HepG2 (cell line): ENCODE measurements at regions not wholly inside any gene's neighbourhood (a gene's known extent, or its start where the extent isn't known, plus 50 kb on each side); places are given as distances from the start of the nearest gene placed in this dataset.

ENCODE experiments used
- ATF3 ChIP-seq: sonication (generic); formaldehyde crosslinking; IDR thresholded peaks from 2 replicates; pipeline ENCODE4 v1.4.0; 2020; ENCODE audit warnings: missing genetic modification reagents
- CHCHD3 ChIP-seq: sonication (generic); formaldehyde crosslinking; IDR thresholded peaks from 2 replicates; pipeline ENCODE4 v1.8.0; 2022; ENCODE audit warnings: mild to moderate bottlenecking, missing genetic modification reagents, moderate library complexity
- CTCF ChIP-seq: sonication (generic); formaldehyde crosslinking; IDR thresholded peaks from 2 replicates; pipeline ENCODE4 v1.5.0; 2020; ENCODE audit warnings: mild to moderate bottlenecking, missing genetic modification reagents, moderate library complexity
- FOXM1 ChIP-seq: sonication (generic); formaldehyde crosslinking; IDR thresholded peaks from 2 replicates; pipeline ENCODE4 v1.5.0; 2020; ENCODE audit warnings: missing genetic modification reagents
- JUND ChIP-seq: sonication (generic); formaldehyde crosslinking; IDR thresholded peaks from 2 replicates; pipeline ENCODE4 v1.8.0; 2022; ENCODE audit warnings: mild to moderate bottlenecking, missing genetic modification reagents
- KAT7 ChIP-seq: IDR thresholded peaks from 2 replicates; pipeline ENCODE4 v1.6.1; 2018; ENCODE audit warnings: borderline replicate concordance, missing compliant biosample characterization
- PBX3 ChIP-seq: sonication (generic); formaldehyde crosslinking; IDR thresholded peaks from 2 replicates; pipeline ENCODE4 v1.8.1; 2023; ENCODE audit warnings: missing genetic modification reagents, inconsistent platforms, borderline replicate concordance
- POLR2AphosphoS5 ChIP-seq: IDR thresholded peaks from 2 replicates; pipeline ENCODE4 v1.6.1; 2012; ENCODE audit warnings: low read depth, low read length
- SMC3 ChIP-seq: IDR thresholded peaks from 2 replicates; pipeline ENCODE4 v1.6.1; 2011; ENCODE audit warnings: low read length, improper control_type of control experiment
- SUZ12 ChIP-seq: fragments of 150-350 bp; IDR thresholded peaks from 2 replicates; pipeline ENCODE4 v1.6.1; 2014; ENCODE audit warnings: low read depth, low read length
- TCF12 ChIP-seq, 2 experiments: fragments of 450-650 bp in 1 of 2; sonication (generic) in 1 of 2; formaldehyde crosslinking in 1 of 2; IDR thresholded peaks; 2 replicates each; pipeline versions ENCODE4 v1.6.1 to v1.8.0; 2017 to 2022; ENCODE audit warnings: antibody characterized with exemption in 1 of 2, mild to moderate bottlenecking in 1 of 2, missing genetic modification reagents in 1 of 2, moderate library complexity in 1 of 2
- ZNF512B ChIP-seq: sonication (generic); formaldehyde crosslinking; IDR thresholded peaks from 2 replicates; pipeline ENCODE4 v1.5.1; 2020; ENCODE audit warnings: missing genetic modification reagents, mild to moderate bottlenecking, borderline replicate concordance
- ZSCAN31 ChIP-seq: sonication (generic); formaldehyde crosslinking; IDR thresholded peaks from 2 replicates; pipeline ENCODE4 v1.5.0; 2020; ENCODE audit warnings: low read depth, mild to moderate bottlenecking, missing genetic modification reagents

- TF ChIP-seq POLR2AphosphoS5 = no peak
- TF ChIP-seq FOXM1 (CRISPR knock-in tag) = no peak
- no peak for TF ChIP-seq CTCF (CRISPR knock-in tag)
- no peak for TF ChIP-seq CHCHD3 (CRISPR knock-in tag)
- TF ChIP-seq PBX3 (CRISPR knock-in tag) = no peak
- no peak for TF ChIP-seq SUZ12
- no peak for TF ChIP-seq ATF3
- no peak for TF ChIP-seq ZSCAN31 (CRISPR knock-in tag)
- TF ChIP-seq TCF12 (IDR thresholded peaks at IDR 0.05) = no peak
- no peak for TF ChIP-seq TCF12 (CRISPR knock-in tag; IDR thresholded peaks at IDR 0.05)
- TF ChIP-seq ZNF512B (CRISPR knock-in tag) = no peak
- no peak for TF ChIP-seq JUND (CRISPR knock-in tag)
- no peak for TF ChIP-seq SMC3
- TF ChIP-seq KAT7 (CRISPR knock-in tag) = no peak
Observed at GRCh38 chr3:157858821-157859220, 247.4 kb downstream of the SHOX2 start.
